ENCODE measurements at regions not wholly inside any gene's neighbourhood (a gene's known extent, or its start where the extent isn't known, plus 50 kb on each side); places are given as distances from the start of the nearest gene placed in this dataset.
"Not testable (repeated sequence)": the region's sequence is repeated elsewhere in the genome, so short reads cannot be mapped to it uniquely, and the experiment has no call there.

DNA sequence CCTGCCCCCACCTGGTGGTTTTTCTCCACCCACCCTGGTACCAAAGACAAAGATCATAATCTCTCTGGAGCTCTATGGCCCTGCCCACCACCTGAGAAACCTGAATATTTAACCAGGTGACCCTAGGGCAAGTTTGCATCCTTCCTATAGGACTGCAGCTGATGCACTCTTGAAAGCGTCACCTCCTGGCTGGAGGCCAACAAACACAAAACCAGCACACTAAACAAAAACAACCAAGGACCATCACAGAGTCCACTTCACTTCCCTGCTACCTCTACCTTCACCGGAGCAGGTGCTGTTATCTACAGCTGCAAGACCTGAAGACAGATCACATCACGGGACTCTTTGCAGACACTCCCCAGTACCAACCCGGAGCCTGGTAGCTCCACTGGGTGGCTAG is 296.7 kb upstream of the FGF13 start:
- Histone ChIP-seq H3K27me3 (no peaks in the 10 kb centered on the region), H3K27ac (no peak overlapping the region), H3K4me1 (no peaks in the 10 kb centered on the region), H3K4me3 (no peak overlapping the region), H3K9me3 (no peaks in the 10 kb centered on the region), H3K36me3 (no peaks in the 10 kb centered on the region)
- DNase-seq: no peak
- no peak for TF ChIP-seq CTCF (IDR thresholded peaks at IDR 0.05)
- no peak for TF ChIP-seq POLR2A (IDR thresholded peaks at IDR 0.05)

- DNase-seq, H3K27me3 ChIP-seq, H3K36me3 ChIP-seq, H3K9me3 ChIP-seq, H3K4me1 ChIP-seq, H3K4me3 ChIP-seq, H3K27ac ChIP-seq: not testable (repeated sequence)
Measured at GRCh38 chrX:139003856-139004527, 292.5 kb upstream of the FGF13 start.

DNA sequence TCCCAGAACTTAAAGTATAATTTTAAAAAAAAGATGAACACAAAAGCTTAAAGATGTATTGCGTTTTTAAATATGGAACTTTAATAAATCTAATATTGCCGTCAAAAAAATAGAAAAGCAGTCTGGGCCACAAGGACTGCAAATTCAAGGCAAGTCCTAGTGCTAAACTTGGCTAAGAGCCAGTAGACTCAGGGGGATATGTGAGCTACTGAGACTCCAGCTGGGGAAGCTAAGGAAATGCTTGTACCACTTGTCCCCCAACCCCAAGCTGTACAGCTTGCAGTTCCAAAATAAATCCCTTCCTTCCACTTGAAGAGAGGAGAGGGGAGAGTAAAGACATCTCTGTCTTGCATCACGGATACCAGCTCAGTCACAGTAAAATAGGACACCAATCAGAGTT is 290.8 kb upstream of the FGF13 start:
- H3K36me3 ChIP-seq: no peaks in the 10 kb centered on the region
- no peak overlapping the region for H3K27ac ChIP-seq
- DNase-seq: no peak
- no peak for TF ChIP-seq CTCF (IDR thresholded peaks at IDR 0.05)
- no peak for TF ChIP-seq POLR2A (IDR thresholded peaks at IDR 0.05)
- no peak overlapping the region for H3K4me3 ChIP-seq
- H3K27me3 ChIP-seq: no peaks in the 10 kb centered on the region
- H3K4me1 ChIP-seq: no peaks in the 10 kb centered on the region
- no peaks in the 10 kb centered on the region for H3K9me3 ChIP-seq

DNA sequence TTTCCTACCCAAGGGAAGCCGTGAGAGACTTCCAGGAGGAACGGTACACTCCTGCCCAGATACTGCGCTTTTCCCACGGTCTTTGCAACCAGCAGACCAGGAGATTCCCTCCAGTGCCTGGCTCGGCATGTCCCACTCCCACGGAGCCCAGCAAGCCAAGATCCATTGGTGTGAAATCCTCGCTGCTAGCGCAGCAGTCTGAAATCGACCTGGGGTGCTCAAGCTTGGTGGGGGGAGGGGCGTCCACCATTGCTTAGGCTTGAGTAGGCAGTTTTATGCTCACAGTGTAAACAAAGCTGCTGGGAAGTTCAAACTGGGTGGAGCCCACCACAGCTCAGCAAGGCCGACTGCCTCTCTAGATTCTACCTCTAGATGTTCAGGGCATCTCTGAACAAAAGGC is 284.8 kb upstream of the FGF13 start:
- no peak for DNase-seq
- Histone ChIP-seq H3K36me3 (no peaks in the 10 kb centered on the region), H3K9me3 (no peaks in the 10 kb centered on the region), H3K27ac (no peak overlapping the region), H3K27me3 (no peaks in the 10 kb centered on the region), H3K4me3 (no peak overlapping the region), H3K4me1 (no peaks in the 10 kb centered on the region)
- TF ChIP-seq CTCF (IDR thresholded peaks at IDR 0.05) (no peak), POLR2A (IDR thresholded peaks at IDR 0.05) (no peak)

- Histone ChIP-seq H3K4me1 (no peaks in the 10 kb centered on the region), H3K4me3 (no peak overlapping the region), H3K27ac (no peak overlapping the region), H3K27me3 (no peaks in the 10 kb centered on the region), H3K9me3 (no peaks in the 10 kb centered on the region), H3K36me3 (no peaks in the 10 kb centered on the region)
- DNase-seq: no peak
- no peak for TF ChIP-seq POLR2A (IDR thresholded peaks at IDR 0.05)
- TF ChIP-seq CTCF (IDR thresholded peaks at IDR 0.05): no peak
Measured at GRCh38 chrX:138995458-138995857, 283.9 kb upstream of the FGF13 start.

GRCh38 chrX:138990425-138990824 is 278.9 kb upstream of the FGF13 start:
- H3K27me3 ChIP-seq, H3K4me1 ChIP-seq, H3K27ac ChIP-seq, H3K36me3 ChIP-seq, H3K9me3 ChIP-seq, DNase-seq, H3K4me3 ChIP-seq: not testable (repeated sequence)

- H3K27ac ChIP-seq: no peak overlapping the region
- no peaks in the 10 kb centered on the region for H3K36me3 ChIP-seq
- no peaks in the 10 kb centered on the region for H3K9me3 ChIP-seq
- H3K27me3 ChIP-seq: no peaks in the 10 kb centered on the region
- no peak overlapping the region for H3K4me3 ChIP-seq
- no peak for DNase-seq
- TF ChIP-seq POLR2A (IDR thresholded peaks at IDR 0.05) (no peak), CTCF (IDR thresholded peaks at IDR 0.05) (no peak)
- H3K4me1 ChIP-seq: no peaks in the 10 kb centered on the region
Measured at GRCh38 chrX:138986866-138987265, 275.3 kb upstream of the FGF13 start.

All from Peyer's patch (tissue), 4 donors.